ENCODE measurements at regions not wholly inside any gene's neighbourhood (a gene's known extent, or its start where the extent isn't known, plus 50 kb on each side); places are given as distances from the start of the nearest gene placed in this dataset. TPM values are rescaled to one million over a fixed set of nuclear protein-coding genes. Genes with fewer than 3 reads are reported as not detected.

MicroRNAs encoded in the stretch of these regions (microRNA counts, 767-probe panel; counts per million panel counts)
- microRNA hsa-miR-184, result not detected

Small RNA genes in the stretch of these regions (microRNA-seq; reads per million reads assigned to microRNA genes)
- 2.8 reads per million for gene MIR184 (ENCODE audit: borderline number of aligned reads)
